Bone marrow (tissue), 2 donors: ENCODE measurements at regions not wholly inside any gene's neighbourhood (a gene's known extent, or its start where the extent isn't known, plus 50 kb on each side); places are given as distances from the start of the nearest gene placed in this dataset.
A peak's percentile ranks its signal among the peaks of the same experiment; 100 is the strongest.

Source experiments
- DNase-seq, 2 donors: peaks; one replicate each; lab custom pipeline; 2025; lab: John Stamatoyannopoulos, UW

GRCh38 chr16:73189136-73189535 is 141.2 kb upstream of the ZFHX3 start:
- no peak for DNase-seq

DNA sequence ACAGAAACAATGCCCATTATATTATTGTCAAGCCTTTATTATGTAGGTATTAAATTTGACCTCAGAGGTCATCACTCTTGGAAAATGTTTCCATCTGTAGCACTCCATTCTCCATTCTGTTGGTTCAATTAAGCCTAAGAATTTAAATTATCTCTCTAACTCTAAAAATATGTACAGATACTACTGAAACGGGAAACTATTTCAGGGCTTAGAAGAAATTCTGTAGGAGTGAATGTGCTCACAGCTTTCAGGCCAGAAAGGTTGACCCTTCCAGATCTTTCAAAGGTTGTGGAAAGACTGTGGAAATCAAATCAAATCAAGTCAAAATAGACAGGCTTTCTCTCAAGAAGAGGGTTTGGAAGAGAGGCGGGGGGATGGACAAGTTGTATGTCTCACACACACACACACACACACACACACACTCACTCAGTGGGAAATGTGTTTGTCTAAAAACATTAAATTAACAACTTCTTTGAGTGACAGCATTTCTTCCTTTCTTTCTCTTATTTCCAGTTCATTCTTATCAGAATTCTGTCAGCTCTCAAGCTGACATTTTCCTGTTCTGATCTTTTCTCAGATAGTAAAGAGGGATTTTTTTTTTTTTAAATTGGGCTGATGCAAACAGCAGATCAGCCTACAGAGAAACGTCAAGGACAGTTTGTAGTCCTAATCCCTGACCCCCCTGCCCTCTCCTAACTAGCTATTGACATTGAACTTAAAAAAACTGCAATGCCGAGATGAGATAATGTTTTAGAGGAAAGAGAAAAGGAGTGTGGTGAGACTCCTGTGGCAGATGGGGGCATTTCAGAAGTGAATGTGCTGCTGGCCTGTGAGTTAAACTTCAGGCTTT is 139.0 kb upstream of the ZFHX3 start:
- DNase-seq: peak in 1 of 2 donors; percentile 11

GRCh38 chr16:73185737-73186136 is 137.8 kb upstream of the ZFHX3 start:
- no peak for DNase-seq

- no peak for DNase-seq
Observed at GRCh38 chr16:73183611-73184092, 135.7 kb upstream of the ZFHX3 start.

GRCh38 chr16:73179705-73180331 is 131.9 kb upstream of the ZFHX3 start:
- DNase-seq: no peak

DNA sequence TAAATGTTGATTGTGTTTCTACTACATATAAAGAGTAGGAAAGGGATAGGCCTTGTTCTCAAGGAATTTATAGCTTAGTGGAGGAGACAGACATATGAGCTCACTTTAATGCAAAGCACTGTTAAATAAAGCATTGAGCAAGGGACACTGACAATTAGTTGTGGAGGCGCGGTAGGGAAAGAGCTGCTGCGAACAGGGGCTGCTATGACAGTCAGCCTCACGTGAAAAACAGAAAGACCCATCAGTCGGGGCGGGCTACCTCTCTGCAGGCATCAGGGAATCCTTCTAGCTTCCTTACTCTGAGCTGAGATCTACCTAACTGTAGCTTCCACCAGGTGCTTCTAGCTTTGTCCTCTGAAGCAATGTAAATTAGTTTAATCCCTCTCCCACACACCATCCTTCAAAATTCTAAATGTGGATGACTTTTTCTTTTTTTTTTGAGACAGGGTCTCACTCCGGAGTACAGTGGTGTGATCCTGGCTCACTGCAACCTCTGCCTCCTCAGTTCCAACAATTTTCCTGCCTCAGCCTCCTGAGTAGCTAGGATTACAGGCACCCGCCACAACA is 129.9 kb upstream of the ZFHX3 start:
- no peak for DNase-seq

DNA sequence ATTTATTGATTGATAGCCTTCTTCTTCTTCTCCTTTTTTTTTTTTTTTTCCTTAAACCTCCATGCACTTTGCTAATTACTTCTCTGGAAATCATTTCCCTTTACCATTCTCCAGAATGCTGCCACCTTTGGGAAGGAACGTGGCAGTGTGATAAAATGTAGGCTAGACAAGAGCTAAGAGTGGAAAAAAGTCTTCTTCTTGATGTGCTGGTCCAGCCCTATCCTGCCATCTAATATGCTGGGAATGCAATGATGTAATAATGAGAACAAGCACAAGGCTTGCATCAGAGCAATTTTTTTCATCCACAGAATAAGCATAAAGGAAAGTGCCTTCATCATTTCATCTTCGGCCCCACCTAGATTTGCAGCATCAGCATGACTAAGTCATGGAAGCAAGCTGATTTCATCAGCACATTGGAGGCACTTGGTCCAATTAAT is 128.7 kb upstream of the ZFHX3 start:
- DNase-seq: no peak

DNA sequence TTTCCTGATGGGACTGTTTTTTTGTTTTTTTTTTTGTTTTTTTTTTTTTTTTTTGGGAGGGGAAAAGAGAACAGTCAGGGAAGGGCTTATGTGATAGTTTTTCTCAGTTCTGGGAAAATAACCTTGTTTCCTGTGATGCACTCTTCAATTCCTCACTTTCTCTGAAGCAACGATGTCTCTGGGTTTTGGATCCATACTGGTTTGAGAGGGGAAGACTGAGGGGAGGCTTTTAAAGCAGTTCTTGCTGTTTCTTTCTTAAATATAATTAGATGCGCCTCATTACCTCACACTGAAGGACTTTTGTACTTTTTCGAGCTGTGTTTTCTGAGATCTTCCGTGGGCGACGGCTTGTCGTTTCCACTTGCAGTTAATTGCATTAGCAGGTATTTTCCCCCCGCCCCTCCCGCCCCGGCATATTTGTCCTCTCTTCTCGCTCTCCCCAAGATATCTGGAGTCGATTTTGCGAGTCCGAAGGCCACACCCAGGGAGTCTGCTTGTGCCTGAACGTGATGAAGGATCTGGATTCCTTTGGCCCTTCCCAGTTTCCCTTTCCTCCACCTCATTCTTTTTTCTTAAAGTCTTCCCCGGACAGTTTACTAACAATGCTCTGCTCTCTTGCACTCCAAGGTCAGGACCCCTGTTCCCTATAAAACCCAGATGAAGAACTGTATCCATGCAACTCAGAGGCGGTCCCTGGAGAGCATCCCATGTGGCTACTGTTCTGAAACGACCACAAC is 125.2 kb upstream of the ZFHX3 start:
- DNase-seq: no peak

- DNase-seq: no peak
Observed at GRCh38 chr16:73172241-73172972, 124.5 kb upstream of the ZFHX3 start.

DNA sequence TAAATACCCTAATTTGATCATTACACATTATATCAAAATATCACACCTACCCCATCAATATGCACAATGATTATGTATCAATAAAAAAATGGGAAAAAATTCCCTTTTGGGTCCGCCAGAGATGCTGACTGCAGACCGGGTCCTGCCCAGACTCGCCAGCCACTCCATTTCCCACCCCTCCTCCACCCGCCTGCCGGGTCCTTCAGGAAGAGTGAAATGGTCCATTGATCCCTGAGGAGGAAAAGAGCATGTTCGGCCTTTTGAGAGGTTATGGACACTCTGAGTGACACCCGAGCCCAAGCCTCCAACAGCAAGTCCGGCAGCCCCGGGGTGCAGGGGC is 123.9 kb upstream of the ZFHX3 start:
- no peak for DNase-seq

DNA sequence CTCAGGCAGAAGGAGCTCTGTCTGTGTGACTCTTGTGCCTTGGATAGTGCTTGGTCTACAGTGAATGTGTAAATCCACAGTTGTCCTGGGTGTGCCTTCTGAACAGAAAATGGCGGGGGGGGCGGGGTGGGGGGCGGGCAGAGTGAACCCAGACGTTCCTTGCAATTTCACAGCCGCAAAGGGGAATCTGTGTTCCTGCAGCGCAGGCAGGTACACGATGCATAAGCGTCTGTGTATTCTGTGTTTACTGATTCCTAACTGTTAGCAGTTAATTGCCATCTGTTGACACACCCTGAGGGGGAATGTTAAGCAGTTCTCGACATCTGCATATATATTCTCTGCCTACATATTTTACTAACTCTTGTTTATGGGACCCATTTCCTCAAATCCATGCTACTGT is 123.5 kb upstream of the ZFHX3 start:
- DNase-seq: no peak

- DNase-seq: no peak
Observed at GRCh38 chr16:73170612-73171038, 122.7 kb upstream of the ZFHX3 start.

DNA sequence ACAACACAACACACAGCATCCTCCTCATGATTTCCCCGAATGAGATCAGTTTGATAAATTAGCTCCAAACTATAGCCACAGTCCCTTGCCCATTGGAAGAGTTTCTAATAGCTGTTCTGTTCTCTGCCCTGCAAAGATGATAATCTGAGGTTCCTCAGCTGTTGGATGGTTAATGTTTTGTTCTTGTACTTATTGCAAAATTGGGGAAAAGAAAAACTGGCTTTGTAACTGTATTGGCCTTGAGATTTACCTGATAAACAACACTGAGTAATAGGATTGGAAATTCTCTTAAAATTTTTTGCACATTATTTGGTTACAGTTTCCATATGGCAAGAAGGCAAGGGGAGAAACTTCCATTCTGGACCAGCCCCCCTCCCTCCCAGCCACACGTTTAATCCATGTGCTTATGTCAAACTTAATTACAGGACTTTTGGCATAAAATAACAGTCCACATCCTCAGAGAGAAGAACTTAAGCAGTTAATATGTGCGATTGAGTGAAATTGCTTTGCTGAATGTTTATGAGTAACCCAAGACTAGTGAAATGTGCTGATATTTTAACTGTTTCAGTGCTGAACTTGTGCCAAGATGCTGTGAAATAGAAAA is 119.1 kb upstream of the ZFHX3 start:
- DNase-seq: no peak

DNA sequence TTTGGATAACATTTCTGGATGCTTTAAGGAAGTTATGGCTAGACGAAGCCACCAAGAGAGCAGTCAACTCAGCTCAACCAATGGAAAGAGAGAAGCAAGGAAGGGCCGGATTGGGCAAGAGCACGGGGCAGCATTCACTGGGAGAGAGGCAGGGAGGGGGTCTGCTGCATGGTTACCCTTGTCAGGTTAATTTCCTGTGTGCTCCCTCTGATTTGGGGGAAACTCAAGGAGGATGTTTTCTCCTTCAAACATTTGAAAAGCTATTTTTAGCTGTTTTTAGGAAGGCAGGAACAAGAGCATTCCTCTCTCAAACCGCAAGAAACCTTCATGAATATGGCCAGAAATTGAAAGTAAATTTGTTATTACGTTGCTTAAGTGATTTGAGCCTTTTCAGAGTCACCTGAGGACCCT is 118.5 kb upstream of the ZFHX3 start:
- peak; percentile 2 to 32 for DNase-seq

GRCh38 chr16:73163238-73163815 is 115.4 kb upstream of the ZFHX3 start:
- DNase-seq: no peak

- no peak for DNase-seq
Observed at GRCh38 chr16:73161977-73162376, 114.0 kb upstream of the ZFHX3 start.

- no peak for DNase-seq
Observed at GRCh38 chr16:73159296-73159695, 111.4 kb upstream of the ZFHX3 start.

- no peak for DNase-seq
Observed at GRCh38 chr16:73157861-73158260, 109.9 kb upstream of the ZFHX3 start.

- DNase-seq: peak; percentile 25 to 100
Observed at GRCh38 chr16:73154063-73154870, 106.3 kb upstream of the ZFHX3 start.
